ENCODE measurements at regions not wholly inside any gene's neighbourhood (a gene's known extent, or its start where the extent isn't known, plus 50 kb on each side); places are given as distances from the start of the nearest gene placed in this dataset.

- no peak for TF ChIP-seq SMAD3 (CRISPR knock-in tag; IDR thresholded peaks at IDR 0.05; ENCODE audit: borderline replicate concordance)
- no peak for TF ChIP-seq CTCF (IDR thresholded peaks at IDR 0.05)
- no peak for TF ChIP-seq OVOL2 (CRISPR knock-in tag; IDR thresholded peaks at IDR 0.05; ENCODE audit: borderline replicate concordance)
- no peak for TF ChIP-seq ZNF317 (CRISPR knock-in tag; IDR thresholded peaks at IDR 0.05; ENCODE audit: borderline replicate concordance, low read depth)
- no peak for TF ChIP-seq MLX (CRISPR knock-in tag; IDR thresholded peaks at IDR 0.05)
Measured at GRCh38 chr6:44665143-44665542, 277.6 kb downstream of the CDC5L start.
